Lower lobe of right lung (tissue), 2 donors: ENCODE measurements at regions not wholly inside any gene's neighbourhood (a gene's known extent, or its start where the extent isn't known, plus 50 kb on each side); places are given as distances from the start of the nearest gene placed in this dataset.

Experiments
- ATAC-seq, 2 donors: fragments of 200-7000 bp; cut with Tn5 transposase; one replicate each; pipeline ENCODE4 v1.9.1; 2020 to 2022; ENCODE audit warnings: mild to moderate bottlenecking in 2 of 2, moderate library complexity in 2 of 2
- DNase-seq: peaks from one replicate; pipeline ENCODE4 v3.0.0-alpha.2; 2020
- H3K27ac ChIP-seq: fragments of 200-600 bp; one replicate; pipeline ENCODE4 v1.8.0; 2022
- H3K27me3 ChIP-seq: fragments of 200-600 bp; one replicate; pipeline ENCODE4 v1.8.0; 2022; ENCODE audit warnings: low read depth
- H3K36me3 ChIP-seq: fragments of 200-600 bp; one replicate; pipeline ENCODE4 v1.8.0; 2022; ENCODE audit warnings: mild to moderate bottlenecking
- H3K4me1 ChIP-seq: fragments of 200-600 bp; one replicate; pipeline ENCODE4 v1.8.0; 2022
- H3K4me3 ChIP-seq: fragments of 200-600 bp; one replicate; pipeline ENCODE4 v1.8.0; 2022; ENCODE audit warnings: mild to moderate bottlenecking
- H3K9me3 ChIP-seq: fragments of 200-600 bp; one replicate; pipeline ENCODE4 v1.8.0; 2022
- intact Hi-C: fragments of 100-400 bp; cut with DNase I; formaldehyde crosslinking; loops from one replicate; pipeline ENCODE4 v1.11.0; 2022
- TF ChIP-seq, protein P1 (sequence below): fragments of 200-600 bp; IDR thresholded peaks from one replicate; pipeline ENCODE4 v1.8.0; 2022; ENCODE audit warnings: antibody characterized with exemption, mild to moderate bottlenecking
- donor health status: DM: no; HTN: yes; CAD: no; lungs with severe emphysema.

DNA sequence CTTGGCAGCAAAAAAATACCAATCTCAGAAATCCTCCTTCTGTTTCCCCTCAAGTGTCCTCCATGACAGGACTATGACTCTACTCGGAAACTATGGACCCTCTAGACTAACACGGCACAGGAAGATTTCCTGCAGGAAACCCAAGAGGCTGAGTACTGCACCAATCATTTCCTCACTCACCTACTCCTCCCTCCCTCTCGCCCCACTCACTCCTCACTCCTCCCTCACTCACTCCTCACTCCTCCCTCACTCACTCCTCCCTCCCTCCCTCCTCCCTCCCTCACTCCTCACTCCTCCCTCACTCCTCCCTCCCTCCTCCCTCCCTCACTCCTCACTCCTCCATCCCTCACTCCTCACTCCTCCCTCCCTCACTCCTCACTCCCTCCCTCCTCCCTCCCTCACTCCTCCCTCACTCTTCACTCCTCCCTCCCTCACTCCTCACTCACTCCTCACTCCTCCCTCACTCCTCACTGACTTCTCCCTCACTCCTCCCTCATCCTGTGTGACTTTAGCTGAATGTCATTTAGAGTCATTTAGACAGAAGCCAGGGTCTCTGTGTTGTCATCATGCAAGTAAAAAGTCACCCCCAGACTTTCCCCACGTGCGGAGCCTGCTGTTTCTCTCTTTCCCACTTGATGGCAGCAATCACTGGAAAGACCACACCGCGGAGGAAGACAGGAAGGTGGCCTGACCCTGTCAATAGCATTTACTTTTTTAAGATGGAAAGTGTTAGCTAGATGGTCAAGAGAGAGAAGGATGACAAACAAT, 226.8 kb upstream of the PDE10A start:
- intact Hi-C loops: loop anchor here (10.0 kb wide), 1 partner anchor 215 kb away; no protein-coding TSS in a partner anchor
- H3K4me3 ChIP-seq: no peak overlapping the region
- DNase-seq: no peak
- no peak for ATAC-seq
- H3K9me3 ChIP-seq: no peaks in the 10 kb centered on the region
- H3K36me3 ChIP-seq: no peaks in the 10 kb centered on the region
- H3K27ac ChIP-seq: no peak overlapping the region
- H3K4me1 ChIP-seq: no peaks in the 10 kb centered on the region
- TF ChIP-seq, protein P1, sequence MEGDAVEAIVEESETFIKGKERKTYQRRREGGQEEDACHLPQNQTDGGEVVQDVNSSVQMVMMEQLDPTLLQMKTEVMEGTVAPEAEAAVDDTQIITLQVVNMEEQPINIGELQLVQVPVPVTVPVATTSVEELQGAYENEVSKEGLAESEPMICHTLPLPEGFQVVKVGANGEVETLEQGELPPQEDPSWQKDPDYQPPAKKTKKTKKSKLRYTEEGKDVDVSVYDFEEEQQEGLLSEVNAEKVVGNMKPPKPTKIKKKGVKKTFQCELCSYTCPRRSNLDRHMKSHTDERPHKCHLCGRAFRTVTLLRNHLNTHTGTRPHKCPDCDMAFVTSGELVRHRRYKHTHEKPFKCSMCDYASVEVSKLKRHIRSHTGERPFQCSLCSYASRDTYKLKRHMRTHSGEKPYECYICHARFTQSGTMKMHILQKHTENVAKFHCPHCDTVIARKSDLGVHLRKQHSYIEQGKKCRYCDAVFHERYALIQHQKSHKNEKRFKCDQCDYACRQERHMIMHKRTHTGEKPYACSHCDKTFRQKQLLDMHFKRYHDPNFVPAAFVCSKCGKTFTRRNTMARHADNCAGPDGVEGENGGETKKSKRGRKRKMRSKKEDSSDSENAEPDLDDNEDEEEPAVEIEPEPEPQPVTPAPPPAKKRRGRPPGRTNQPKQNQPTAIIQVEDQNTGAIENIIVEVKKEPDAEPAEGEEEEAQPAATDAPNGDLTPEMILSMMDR: peak; percentile 22
- peaks cover 7% of the 10 kb centered on the region for H3K27me3 ChIP-seq

DNA sequence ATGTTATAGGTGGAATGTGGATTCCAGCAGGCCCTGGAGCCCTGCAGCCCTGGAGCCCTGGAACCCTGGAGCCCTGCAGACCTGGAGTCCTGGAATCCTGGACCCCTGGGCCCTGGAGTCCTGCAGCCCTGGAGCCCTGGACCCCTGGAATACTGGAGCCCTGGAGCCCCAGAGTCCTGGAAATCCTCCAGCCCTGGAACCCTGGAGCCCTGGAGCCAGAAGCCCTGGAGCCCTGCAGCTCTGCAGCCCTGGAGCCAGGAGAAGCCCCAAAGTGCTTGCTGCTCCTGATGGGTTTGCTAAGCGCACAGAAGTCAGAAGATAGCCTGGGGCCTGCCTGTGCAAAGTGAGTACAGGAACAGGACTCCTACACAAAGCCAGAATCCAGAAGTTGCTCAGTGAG, 223.1 kb upstream of the PDE10A start:
- intact Hi-C loops: loop anchor here (10.0 kb wide), 1 partner anchor 219 kb away; no protein-coding TSS in a partner anchor
- no peaks in the 10 kb centered on the region for H3K4me1 ChIP-seq
- H3K4me3 ChIP-seq: no peak overlapping the region

DNA sequence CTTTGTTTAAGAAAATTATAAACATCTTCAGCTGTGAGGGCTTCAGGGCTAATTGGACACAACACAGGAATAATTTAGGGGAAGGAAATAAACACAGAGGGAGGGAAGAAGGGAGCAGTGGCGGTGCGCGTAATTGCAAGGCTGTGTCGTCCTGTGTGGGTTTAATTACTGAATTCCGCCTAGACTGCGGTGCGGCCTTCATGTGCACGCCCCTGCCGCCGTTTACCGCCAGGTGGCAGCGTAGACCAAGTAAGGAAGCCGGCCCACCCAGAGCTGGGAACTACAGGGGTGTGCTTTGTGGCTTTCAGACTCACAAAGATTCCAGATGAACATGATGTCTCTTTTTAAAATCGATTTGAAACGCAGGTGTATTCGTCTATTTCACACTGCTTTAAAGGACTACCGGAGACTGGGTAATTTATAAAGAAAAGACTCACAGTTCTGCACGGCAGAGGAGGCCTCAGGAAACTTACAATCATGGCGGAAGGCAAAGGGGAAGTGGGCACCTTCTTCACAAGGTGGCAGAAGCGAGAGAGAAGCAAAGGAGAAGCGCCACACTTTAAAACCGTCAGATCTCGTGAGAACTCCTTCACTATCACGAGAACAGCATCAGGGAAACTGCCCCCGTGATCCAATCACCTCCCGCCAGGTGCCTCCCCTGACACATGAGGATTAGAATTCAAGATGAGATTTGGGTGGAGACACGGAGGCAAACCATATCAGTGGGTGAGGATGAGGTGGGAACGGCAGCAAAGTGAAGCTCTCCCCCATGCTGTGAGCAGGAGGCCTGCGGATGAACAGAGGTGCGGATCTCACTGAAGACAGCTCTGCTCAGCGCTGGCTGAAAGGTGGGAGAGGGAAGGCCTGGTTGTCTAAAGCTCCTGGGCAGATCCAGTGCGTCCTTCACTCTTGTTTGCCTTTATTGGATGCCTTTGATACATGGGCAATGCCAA, 222.0 kb upstream of the PDE10A start:
- Histone ChIP-seq H3K27ac (no peak overlapping the region), H3K27me3 (no peaks in the 10 kb centered on the region), H3K36me3 (no peaks in the 10 kb centered on the region), H3K4me1 (no peaks in the 10 kb centered on the region), H3K9me3 (no peaks in the 10 kb centered on the region), H3K4me3 (no peak overlapping the region)
- TF ChIP-seq, protein P1: peak; percentile 84
- intact Hi-C loops: loop anchor here (10.0 kb wide), 1 partner anchor 220 kb away; no protein-coding TSS in a partner anchor
- ATAC-seq: peak; percentile 87 to 88
- DNase-seq: peak; percentile 77

More for the DNA sequence above, 223.1 kb upstream of the PDE10A start:
- TF ChIP-seq, protein P1: no peak
- Histone ChIP-seq H3K9me3 (no peaks in the 10 kb centered on the region), H3K27me3 (peaks cover 4% of the 10 kb centered on the region), H3K36me3 (no peaks in the 10 kb centered on the region), H3K27ac (no peak overlapping the region)
- DNase-seq (no peak), ATAC-seq (no peak)

DNA sequence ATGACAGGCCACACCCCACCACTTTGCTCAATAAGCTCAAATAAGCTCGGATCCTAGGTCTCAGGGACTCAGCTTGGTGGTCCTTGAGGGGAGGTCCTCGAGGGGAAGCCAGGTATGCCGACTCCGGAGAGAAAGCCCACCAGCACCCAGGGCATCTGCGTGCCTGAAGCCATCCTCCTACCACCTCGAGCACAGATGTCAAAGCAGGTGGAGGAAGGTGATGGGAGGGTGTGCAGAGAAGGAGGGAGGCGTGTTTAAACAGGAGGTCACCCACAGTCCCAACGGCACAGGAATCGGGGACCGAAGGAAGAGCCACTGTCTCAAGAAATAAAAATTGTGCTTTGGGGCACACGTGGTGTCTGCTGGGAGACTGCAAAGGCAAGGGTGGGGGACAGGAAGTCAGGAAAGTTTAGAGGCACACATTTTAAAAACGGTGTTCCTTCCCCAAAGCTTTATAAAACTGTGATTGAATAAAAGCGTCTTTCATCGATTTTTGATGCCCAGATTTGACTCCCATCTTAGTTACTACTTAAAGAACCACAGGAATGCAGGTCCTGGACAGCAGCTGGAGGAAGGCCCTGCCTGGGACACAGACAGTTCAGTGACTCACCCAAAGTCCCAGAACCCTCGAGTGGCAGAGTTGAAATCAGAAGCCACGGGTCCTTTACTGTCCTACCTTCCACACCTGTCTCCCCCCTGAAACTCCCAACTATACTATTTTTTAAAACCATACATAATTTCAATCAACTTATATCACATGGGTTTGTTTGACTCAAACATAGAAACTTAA, 221.0 kb upstream of the PDE10A start:
- no peaks in the 10 kb centered on the region for H3K36me3 ChIP-seq
- no peaks in the 10 kb centered on the region for H3K27me3 ChIP-seq
- no peak for ATAC-seq
- H3K9me3 ChIP-seq: no peaks in the 10 kb centered on the region
- no peak for DNase-seq
- H3K4me1 ChIP-seq: no peaks in the 10 kb centered on the region
- TF ChIP-seq, protein P1: no peak
- intact Hi-C loops: loop anchor here (10.0 kb wide), 1 partner anchor 221 kb away; no protein-coding TSS in a partner anchor
- H3K27ac ChIP-seq: no peak overlapping the region
- no peak overlapping the region for H3K4me3 ChIP-seq

DNA sequence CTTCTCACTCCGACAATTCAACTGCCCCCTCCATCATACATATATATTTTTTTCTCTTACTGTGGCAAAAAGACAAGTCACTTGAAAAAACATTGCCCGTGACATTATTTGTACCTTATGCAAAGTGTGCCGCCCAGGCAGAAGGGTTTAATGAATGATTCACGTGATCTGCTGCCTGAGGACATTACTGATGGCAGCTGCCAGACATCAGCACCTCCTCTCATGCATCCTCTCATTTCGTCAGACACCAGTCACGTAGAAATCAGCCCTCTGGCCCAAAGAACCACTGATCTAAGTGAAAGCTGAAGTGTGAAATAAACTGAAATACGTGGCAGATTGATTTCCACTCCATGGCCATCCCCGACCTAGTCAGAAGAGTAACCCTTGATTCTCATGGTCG, 218.8 kb upstream of the PDE10A start:
- H3K4me1 ChIP-seq: no peaks in the 10 kb centered on the region
- intact Hi-C loops: loop anchor here (10.0 kb wide), 1 partner anchor 223 kb away; no protein-coding TSS in a partner anchor
- H3K9me3 ChIP-seq: no peaks in the 10 kb centered on the region
- peaks cover 6% of the 10 kb centered on the region for H3K27me3 ChIP-seq
- H3K36me3 ChIP-seq: no peaks in the 10 kb centered on the region
- no peak for ATAC-seq
- no peak overlapping the region for H3K27ac ChIP-seq
- H3K4me3 ChIP-seq: no peak overlapping the region
- TF ChIP-seq, protein P1: no peak
- DNase-seq: no peak
